ENCODE measurements at regions not wholly inside any gene's neighbourhood (a gene's known extent, or its start where the extent isn't known, plus 50 kb on each side); places are given as distances from the start of the nearest gene placed in this dataset.

DNA sequence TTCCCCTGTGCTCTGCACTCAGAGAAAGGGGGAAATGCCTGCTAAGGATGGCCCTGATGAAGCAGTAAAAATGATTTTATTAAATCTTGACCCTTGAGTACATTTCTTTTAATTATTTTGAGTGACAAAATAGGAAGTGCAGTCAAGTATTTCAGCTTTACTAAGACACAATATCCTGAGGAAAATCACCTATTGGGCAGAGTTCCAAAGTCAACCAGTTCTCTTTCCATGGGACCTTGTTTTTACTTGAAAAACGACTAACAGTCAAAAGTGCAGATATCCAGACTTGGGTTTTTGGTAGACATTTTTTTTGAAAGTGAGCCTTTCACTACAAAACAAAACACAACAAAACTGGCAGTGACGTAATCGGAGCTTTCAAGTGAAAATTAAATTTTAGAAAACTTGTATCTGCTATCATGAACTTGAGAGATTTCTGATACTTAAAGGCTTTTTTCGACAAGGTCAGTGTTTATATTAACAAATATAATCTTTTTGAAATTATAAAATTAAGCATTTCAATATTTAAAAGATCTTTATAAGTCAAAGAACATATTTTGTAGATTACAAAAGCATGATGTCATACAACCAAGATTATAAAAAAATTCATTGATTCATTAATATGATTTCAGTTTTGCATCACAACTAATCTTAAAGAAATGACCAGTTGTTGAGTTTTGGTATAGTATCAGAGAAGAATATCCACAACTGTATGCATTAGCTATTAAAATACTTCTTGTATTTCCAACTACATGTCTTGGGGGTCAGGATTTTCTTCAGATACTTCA is 513.8 kb upstream of the AKR1E2 start:
- TF ChIP-seq EZH2 (IDR thresholded peaks at IDR 0.05; ENCODE audit: borderline replicate concordance), result no peak
- TF ChIP-seq, protein P1, sequence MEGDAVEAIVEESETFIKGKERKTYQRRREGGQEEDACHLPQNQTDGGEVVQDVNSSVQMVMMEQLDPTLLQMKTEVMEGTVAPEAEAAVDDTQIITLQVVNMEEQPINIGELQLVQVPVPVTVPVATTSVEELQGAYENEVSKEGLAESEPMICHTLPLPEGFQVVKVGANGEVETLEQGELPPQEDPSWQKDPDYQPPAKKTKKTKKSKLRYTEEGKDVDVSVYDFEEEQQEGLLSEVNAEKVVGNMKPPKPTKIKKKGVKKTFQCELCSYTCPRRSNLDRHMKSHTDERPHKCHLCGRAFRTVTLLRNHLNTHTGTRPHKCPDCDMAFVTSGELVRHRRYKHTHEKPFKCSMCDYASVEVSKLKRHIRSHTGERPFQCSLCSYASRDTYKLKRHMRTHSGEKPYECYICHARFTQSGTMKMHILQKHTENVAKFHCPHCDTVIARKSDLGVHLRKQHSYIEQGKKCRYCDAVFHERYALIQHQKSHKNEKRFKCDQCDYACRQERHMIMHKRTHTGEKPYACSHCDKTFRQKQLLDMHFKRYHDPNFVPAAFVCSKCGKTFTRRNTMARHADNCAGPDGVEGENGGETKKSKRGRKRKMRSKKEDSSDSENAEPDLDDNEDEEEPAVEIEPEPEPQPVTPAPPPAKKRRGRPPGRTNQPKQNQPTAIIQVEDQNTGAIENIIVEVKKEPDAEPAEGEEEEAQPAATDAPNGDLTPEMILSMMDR (IDR thresholded peaks at IDR 0.05; ENCODE audit: poor library complexity), result no peak
